Left lobe of liver (tissue), 2 donors: ENCODE measurements at regions not wholly inside any gene's neighbourhood (a gene's known extent, or its start where the extent isn't known, plus 50 kb on each side); places are given as distances from the start of the nearest gene placed in this dataset.

Source experiments
- ATAC-seq: fragments of 200-7000 bp; cut with Tn5 transposase; one replicate; pipeline ENCODE4 v1.9.1; 2020; ENCODE audit warnings: mild to moderate bottlenecking, moderate library complexity
- DNase-seq: peaks from one replicate; pipeline ENCODE4 v3.0.0-alpha.2; 2020; ENCODE audit warnings: low spot score
- donor health status: DM: no; HTN: no; CAD: no; lungs with moderate emphysema.
- donor health status: DM: no; HTN: yes; CAD: no.

DNA sequence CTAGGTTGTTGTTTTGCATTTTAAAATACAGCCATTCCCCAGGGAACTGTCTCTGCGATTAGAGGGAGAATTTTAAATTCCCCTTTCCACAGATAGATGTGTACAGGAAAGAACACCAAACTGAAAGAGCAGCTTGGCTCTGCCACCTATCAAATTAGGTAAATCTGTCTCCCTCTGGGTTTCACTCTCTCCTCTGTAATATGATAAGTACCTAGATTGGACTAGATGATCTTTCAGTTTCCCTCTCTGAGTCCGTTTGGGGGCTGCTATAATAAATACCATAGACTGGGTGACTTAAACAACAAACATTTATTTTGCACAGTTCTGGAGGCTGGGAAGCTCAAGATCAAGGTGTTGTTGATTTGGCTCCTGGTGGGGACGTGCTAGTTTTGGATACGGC, 186.0 kb downstream of the KIF20B start:
- ATAC-seq (no peak), DNase-seq (no peak)

DNA sequence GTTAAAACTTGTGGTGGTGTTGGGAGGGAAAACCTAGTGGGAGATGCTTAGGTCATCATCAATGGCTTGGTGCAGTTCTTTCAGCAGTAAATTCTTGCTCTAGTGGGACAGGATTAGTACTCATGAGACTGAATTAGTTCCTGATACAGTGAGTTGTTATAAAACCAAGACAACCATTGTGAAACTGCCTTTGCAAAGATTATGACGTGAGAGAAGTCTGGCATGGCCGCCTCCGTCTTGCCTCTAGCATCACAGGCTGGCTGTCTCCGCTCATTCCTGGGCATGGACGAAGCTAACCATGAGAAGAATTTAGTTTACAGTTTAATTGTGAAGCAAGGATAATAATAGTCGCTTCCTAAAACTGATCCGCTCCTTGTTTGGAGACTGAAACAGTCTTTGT, 186.4 kb downstream of the KIF20B start:
- no peak for ATAC-seq
- no peak for DNase-seq

DNA sequence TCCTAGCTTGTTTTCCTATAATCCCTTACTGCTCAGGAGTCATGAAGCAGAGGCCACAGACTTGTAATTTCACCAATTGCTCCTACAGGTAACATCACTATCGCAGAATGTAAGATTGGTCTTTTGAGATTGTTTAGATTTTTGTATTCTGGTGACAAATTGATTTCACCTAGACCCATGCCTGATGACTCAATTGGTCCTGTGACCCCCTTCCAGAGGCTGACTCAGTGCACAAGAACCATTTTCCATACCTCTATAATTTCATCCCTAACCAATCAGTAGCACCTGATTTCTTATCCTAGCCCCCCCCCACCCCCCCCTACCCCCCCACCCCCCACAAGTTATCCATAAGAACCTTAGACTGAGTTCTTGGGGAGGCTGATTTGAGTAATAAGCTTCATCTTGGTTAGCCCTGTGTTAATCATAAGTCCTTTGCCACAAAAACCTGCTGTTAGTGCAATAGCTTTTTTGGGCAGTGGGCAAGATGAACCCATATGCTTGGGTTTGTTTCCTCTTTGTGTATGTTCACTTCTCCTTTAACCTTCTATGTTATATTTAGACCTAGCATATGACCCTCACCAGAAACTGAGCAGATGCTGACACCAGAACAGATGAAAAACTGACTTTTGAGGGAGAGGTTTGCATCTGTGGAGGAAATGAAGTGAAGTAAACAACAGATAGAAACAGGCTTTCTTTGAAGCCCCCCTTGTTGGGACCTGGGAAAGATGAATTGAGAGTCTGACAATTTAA, 187.1 kb downstream of the KIF20B start:
- DNase-seq (no peak), ATAC-seq (no peak)

DNA sequence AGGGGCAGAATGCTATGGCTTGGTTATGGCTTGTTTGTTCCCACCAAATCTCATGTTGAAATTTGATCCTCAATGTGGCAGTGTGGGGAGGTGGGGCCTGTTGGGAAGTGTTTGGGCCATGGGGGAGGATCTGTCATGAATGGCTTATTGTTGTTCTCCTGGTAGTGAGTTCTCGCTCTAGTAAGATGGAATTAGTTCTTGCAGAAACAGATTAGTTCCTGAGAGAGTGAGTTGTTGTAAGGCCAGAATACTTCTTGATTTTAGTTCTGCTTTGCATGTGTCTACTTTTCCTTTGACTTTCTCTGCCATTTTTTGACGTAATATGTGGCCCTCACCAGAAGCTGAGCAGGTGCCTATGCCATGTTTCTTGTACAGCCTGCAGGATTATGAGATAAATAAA, 188.2 kb downstream of the KIF20B start:
- no peak for ATAC-seq

DNA sequence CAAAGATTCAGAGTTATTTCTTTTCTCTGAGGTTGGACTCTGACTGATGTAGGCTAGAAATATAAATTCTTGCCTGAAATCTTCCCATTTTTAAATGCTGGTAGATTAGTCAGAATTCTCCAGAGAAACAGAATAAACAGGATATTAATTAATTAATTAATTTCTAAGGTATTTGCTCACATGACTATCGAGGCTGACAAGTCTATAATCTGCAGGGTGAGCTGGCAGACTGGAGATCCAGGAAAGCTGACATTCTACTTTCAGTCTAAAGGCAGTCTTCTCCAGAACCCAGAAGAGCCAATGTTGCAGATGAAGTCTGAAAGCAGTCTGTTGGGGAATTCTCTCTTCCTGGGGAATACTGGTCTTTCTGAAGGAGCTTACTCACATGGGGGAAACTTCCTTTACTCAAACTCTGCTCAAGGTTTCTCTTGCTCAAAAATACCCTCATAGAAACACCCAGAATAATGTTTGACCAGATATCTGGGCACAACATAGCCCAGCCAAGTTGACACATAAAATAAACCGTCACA, 189.7 kb downstream of the KIF20B start:
- ATAC-seq = no peak
- DNase-seq = no peak

More for the DNA sequence above, 188.2 kb downstream of the KIF20B start:
- DNase-seq = no peak

DNA sequence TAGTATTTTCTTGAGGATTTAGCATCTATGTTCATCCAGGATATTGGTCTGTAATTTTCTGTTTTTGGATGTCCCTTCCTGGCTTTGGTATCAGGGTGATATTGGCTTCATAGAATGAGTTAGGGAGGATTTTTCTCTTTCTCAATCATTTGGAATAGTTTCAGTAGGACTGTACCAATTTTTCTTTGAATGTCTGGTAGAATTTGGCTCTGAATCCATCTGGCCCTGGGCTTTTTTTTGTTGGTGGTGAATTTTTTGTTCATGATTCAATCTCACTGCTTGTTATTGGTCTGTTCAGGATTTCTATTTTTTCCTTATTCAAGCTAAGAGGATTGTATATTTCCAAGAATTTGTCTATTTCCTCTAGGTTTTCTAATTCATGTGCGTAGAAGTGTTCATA, 192.7 kb downstream of the KIF20B start:
- ATAC-seq = no peak
- no peak for DNase-seq

DNA sequence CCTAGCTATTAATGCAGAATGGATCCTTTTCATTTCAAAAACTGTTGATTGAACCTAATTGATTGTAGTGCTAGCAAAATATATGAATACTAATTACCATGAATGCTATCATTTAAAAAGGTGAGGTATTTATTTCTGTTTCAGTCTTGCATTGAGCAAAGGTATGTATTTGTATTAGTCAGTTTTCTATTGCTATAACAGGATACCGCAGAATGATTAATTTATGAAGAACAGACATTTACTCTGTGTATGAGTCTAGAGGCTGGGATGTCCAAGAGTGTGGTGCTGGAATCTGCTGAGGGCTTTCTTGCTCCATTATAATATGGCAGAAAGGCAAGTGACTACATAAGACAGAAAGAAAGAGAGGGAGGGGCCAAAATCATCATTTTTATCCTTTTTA, 199.2 kb downstream of the KIF20B start:
- ATAC-seq (no peak), DNase-seq (no peak)

DNA sequence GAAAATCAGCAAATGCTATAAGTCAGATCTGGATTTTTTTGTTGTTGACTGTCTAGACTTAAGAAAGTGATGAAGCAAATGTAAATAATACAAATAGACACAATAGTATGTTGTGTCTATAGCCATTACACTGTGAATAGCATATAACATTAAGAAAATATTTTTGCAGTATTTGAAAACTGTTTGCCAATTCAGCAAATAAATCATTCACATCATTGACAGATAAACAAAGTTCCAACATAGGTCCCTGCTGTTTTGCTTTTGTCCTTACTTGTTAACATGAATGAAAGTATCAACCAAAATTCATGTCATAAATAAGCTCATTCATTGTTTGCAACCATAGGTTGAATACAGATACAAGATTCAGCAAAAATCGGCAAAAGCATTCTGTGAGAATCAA, 200.5 kb downstream of the KIF20B start:
- ATAC-seq = no peak
- DNase-seq = no peak

DNA sequence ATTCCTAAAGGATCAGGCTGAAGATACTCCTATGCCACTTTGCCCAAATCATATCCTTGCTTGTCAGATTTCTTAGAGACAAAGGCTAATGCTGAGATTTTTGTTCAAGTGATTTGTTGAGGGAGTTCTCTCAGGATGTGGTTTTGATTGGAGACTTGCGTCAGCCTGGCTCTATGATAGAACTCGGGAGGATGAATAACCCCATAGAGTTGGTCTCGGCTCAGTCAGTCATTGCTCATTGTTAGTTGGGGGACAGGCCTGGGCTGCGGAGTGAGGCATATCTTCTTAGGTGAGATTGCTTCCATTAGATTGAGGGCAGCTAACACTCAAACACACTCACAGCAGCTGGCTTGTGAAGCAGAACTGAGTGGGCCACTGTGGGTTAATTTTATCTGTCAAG, 203.4 kb downstream of the KIF20B start:
- no peak for ATAC-seq
- DNase-seq = no peak

DNA sequence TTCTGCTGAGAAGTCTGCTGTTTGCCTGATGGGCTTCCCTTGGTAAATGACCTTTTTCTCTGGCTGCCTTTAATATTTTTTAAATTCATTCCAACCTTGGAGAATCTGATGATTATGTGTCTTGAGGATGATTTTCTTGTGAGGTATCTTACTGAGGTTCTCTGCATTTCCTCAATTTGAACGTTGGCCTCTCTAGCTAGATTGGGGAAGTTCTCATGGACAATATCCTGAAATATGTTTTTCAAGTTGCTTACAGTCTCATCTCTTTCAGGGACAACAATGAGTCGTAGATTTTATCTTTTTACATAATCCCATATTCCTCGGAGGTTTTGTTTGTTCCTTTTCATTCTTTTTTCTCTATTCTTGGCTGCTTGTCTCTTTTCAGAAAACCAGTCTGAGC, 208.4 kb downstream of the KIF20B start:
- DNase-seq (no peak), ATAC-seq (no peak)

DNA sequence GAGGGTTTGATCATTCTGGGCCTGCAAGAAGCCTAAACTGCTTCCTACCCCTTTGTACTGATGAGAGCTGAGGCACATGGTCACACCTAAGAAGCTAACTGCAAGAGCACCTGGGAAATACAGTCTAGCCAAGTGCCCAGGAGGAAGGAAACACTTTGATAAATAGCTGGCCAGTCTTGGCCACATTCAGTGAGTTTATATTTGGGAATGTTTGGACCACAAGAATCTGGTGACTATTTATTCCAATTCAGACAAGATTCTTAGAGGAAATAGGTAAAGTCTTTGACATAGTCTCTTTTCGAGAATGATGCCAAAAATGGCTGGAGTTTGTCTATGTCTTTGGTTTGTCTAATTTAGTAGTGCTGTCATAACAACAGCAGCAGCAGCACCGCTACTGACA, 213.6 kb downstream of the KIF20B start:
- ATAC-seq (no peak), DNase-seq (no peak)

DNA sequence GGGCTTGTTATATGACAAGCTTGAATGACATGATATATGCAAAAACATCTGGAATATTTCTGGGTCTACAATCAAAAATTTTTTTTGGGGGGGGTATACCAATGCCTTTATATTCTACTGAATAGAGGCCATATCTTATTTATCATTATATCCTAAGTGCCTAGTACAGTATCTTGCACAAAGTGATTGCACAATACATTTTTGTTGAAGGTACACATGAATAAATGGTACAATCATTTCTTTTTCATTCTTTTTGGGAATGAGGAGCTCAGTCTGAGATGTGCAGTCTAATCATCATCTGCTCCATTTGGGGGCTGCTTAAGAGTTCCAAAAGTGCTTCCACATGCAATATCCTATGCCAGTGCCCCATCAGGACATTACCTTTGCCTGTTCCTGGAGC, 214.6 kb downstream of the KIF20B start:
- ATAC-seq = no peak
- no peak for DNase-seq

DNA sequence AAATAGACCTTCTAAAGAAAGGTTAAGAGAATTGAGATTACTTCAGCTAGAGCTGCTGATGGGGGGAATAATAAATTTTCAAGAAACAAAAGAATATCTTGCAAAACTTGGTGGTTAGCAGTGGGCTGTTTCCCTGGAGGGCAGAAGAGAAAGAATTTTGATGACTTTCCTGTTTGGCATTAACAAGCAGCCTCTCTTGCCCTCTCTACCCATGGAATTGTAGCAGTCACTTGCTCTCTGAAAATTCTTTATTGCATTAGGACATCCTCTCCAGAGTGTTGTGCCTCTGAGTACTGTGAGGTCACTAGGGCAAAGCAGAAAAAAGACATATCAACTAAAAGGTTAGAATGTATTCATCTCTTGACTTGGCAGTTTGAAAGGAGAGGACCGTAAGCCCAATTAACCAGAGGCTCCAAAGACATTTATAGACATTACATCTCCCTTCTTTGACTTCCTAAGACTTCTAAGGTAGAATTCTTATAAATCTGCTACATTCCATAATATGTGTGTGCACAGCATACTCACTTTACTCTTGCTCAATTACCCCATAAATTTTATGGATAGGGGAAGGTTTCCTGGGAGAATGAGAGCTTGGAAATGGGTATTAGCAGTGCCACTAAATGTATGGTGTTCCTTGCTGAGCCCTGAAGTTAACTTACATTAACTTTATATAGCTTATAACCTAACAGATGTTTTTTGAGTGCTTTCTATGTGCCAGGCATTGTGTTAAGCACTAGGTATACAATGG, 215.3 kb downstream of the KIF20B start:
- DNase-seq = no peak
- ATAC-seq = no peak

DNA sequence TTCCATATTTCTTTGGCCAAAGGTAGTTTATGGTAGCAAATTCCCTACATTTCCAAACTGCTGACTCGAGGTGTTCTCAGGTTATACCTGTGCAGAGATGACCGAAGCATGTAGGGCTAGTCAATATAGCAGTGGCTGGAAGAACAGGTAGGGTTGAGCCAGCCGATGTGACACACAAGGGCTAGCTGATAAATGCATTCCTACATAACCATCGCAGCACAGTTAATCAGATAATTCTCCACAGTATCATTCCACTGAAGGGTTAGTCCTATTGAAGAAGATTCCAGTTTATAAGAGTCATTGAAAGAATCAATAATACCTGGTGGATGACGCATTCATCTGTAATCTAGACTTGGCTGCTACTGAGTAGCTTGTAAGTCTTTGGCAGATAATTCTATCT, 220.0 kb downstream of the KIF20B start:
- DNase-seq (no peak), ATAC-seq (no peak)

DNA sequence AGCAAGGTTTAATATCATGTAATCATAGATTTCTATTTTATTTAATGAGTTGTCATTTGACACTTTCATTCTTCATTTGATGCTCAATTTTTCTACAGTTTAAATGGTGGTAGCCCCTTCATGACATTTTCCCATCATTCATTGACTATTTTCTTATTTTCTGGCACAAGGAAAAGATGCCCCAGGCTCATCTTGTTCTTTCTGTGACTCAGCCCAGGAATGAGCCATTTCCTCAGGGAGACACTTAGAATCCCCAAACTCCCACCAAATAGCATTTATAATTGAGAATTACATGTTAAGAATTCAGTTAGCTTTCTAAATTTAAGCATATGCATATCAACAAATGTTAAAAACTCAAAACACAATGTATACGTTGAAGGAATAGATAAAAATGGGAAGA, 222.3 kb downstream of the KIF20B start:
- ATAC-seq = no peak
- DNase-seq = no peak

DNA sequence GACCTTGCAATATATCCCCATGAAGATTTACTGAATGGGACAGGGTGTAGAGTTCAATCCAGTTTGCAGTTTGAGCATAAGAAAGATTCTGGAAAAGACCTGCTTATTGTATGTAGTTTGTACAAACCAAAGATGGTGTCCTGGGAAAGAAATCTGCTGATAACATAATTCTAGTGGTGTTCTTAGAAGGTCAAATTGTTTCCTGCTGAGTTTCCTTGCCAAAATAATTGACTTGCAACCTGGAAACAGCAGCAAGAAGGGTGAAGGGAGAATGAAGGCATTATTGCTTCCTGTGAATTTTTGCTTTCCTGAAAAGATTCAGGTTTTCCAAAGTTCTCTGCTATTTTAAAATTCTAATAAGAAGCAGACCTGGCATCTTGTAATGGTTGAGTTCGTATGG, 222.9 kb downstream of the KIF20B start:
- DNase-seq (no peak), ATAC-seq (no peak)

DNA sequence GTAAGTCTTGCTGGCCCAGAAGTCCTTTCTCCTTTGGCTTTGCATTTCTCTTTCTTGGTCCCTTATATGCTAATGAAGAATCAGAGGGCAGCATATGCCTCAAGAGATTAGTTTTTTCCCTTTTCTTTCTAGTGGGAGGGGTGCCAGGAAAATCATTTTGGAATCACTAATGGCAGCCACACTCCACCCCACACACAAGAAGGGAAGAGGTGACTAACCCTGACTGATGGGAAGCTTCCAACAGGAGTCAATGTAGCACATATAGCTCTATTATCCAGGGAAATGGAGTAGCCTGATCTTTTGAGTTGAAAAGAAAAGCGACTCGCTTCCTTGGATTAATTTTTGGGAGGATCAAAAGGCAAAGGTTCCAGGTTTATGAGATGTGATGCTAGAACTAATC, 225.3 kb downstream of the KIF20B start:
- DNase-seq (no peak), ATAC-seq (no peak)

DNA sequence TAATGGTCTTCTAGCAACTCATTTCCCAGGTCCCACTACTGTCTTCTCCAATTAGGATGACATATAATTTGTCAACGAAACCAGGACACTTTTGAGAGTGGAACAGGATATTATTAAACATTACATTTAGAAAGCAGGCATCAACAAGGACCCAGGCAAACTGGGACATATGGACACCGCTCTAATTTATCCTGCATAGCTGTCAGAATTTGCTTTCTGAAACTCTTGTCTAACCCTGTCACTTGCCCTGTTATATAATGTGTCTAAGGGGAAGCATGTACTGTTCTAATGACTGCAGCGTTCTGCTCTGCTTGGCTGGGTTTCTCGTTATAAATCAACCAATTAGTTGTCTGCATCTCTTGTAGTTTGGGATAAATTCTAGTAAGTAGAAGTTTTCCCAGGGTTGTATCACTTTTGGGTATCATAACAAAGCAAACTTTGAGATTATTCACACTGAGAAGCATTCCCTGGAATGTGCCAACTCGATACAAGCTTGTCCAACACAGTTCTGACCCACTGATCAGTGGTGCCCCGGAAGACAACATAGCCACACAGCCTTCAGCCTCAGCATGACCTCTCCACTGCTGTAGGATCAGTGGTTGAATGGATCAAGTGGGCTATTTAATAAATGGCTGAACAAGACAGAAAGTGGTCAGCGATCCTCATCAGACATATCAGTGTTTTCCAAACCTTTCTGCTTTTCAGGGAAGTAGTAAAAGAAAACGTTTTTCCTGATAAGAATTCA, 228.1 kb downstream of the KIF20B start:
- ATAC-seq (no peak), DNase-seq (no peak)

DNA sequence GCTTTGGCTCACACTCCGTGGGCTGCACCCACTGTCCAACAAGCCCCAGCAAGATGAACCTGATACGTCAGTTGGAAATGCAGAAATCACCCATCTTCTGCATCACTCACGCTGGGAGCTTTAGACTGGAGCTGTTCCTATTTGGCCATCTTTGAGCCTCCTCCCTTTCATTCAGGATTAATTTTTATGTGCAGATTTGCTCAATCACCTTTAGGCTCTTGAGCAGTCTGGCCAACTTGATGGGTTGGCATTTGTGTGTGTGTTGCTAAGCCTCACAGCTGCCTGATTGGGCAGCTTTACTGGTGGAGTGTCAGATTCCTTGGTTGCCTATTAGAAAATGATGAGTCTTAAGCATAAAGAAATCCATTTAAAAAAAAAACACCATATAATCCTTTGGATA, 236.1 kb downstream of the KIF20B start:
- DNase-seq (no peak), ATAC-seq (no peak)

DNA sequence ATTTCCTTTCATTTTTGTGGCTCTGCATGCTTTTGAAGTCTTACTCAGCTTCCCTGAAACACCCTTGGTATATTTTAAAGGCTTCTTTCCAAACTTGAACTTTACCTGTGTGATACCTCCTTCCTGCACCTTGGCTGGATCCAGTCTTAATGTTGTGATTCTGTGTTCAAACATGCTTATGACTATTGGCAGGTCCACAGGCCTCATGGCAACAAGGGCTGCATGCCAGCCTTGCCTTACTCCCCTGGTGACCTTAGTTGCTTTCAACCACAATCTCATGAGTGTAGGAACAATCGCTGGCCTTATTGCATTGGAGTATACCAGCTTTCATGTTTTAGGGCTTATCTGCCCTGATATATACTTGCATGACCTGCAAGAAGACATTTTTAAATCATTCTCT, 238.7 kb downstream of the KIF20B start:
- ATAC-seq (no peak), DNase-seq (no peak)

DNA sequence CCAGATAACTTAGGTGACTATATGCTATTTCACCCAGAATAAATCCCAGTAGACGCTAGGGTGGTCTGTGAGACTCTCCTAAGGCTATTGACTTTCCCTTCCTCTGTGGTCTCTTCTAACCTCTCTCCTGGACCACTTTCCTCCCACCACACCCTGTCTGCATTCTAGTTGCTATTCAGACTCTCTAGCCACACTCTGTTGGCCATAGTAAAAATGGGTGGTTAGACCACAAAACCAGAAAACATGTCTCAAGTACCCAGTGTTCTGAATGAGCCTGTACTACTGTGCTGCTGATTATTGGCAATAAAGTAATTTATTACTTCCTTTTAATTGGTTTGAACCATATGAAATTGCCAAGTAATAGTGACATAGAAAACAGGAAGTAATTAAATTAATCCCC, 240.8 kb downstream of the KIF20B start:
- ATAC-seq = no peak
- no peak for DNase-seq

DNA sequence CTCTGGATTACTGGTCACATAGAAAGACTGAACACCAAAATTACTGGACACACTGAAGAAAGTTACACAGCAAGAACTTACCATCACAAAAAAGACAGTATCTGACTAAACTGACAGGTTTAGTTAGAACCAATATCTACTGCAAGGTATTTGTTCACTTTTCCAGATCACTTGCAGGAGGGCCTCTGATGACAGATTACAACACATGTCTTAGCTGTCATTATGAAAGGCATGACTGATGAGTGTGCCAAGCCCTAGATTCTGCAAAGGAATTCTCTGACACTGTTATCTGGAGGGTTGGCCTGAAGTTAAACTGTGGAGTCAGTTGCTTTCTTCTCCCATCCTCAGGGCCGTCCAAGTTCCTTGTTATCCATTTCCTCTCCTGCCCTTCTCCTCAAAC, 242.7 kb downstream of the KIF20B start:
- ATAC-seq = no peak
- no peak for DNase-seq
